ENCODE measurements at regions not wholly inside any gene's neighbourhood (a gene's known extent, or its start where the extent isn't known, plus 50 kb on each side); places are given as distances from the start of the nearest gene placed in this dataset.

- ChIA-PET CTCF (no interaction called here), POLR2A (ENCODE audit: unreplicated experiment) (no interaction called here)
- H3K9me3 ChIP-seq (ENCODE audit: insufficient read depth, low read depth) = no peaks in the 10 kb centered on the region
Observed at GRCh38 chr10:44056967-44057805, 327.7 kb downstream of the CXCL12 start.

GRCh38 chr10:44056206-44056605, 328.7 kb downstream of the CXCL12 start:
- TF ChIP-seq CTCF (conservative IDR thresholded peaks at IDR 0.05) (no peak), EZH2 (IDR thresholded peaks at IDR 0.05; ENCODE audit: low read depth) (no peak)
- Histone ChIP-seq H3K36me3 (ENCODE audit: low read depth) (no peaks in the 10 kb centered on the region), H3K27me3 (ENCODE audit: insufficient read depth, low read depth) (peaks cover 35% of the 10 kb centered on the region), H3K79me2 (ENCODE audit: low read depth) (no peaks in the 10 kb centered on the region), H3K4me1 (replicated peaks; ENCODE audit: insufficient read depth) (no peaks in the 10 kb centered on the region), H3K27ac (no peak overlapping the region), H3K4me2 (no peak overlapping the region), H4K20me1 (ENCODE audit: insufficient read depth) (no peaks in the 10 kb centered on the region), H3K9me2 (ENCODE audit: insufficient read depth) (no peaks in the 10 kb centered on the region), H3K4me3 (no peak overlapping the region), H3F3A (ENCODE audit: insufficient read depth, low read depth) (no peaks in the 10 kb centered on the region), H3K9me3 (ENCODE audit: insufficient read depth, low read depth) (no peaks in the 10 kb centered on the region), H2AFZ (no peak overlapping the region)
- intact Hi-C loops (cut with micrococcal nuclease; ENCODE audit: unreplicated experiment) = no loop called here
- POLR2A ChIA-PET (ENCODE audit: unreplicated experiment) = no interaction called here
- DNase-seq = no peak
- CTCF ChIA-PET = no interaction called here
- no TSS peak for BruUV-seq (replicated peaks)

More at GRCh38 chr10:44056967-44057805, 327.7 kb downstream of the CXCL12 start:
- no peaks in the 10 kb centered on the region for H3K4me1 ChIP-seq (replicated peaks; ENCODE audit: insufficient read depth)
- H3K4me2 ChIP-seq = no peak overlapping the region
- no peak for DNase-seq
- H4K20me1 ChIP-seq (ENCODE audit: insufficient read depth) = no peaks in the 10 kb centered on the region
- H3K79me2 ChIP-seq (ENCODE audit: low read depth) = no peaks in the 10 kb centered on the region
- TF ChIP-seq CTCF (conservative IDR thresholded peaks at IDR 0.05) (no peak), EZH2 (IDR thresholded peaks at IDR 0.05; ENCODE audit: low read depth) (no peak)
- no TSS peak for BruUV-seq (replicated peaks)
- H3K27me3 ChIP-seq (ENCODE audit: insufficient read depth, low read depth) = peaks cover 35% of the 10 kb centered on the region
- H3K9me2 ChIP-seq (ENCODE audit: insufficient read depth) = no peaks in the 10 kb centered on the region
- no peak overlapping the region for H3K27ac ChIP-seq
- intact Hi-C loops (cut with micrococcal nuclease; ENCODE audit: unreplicated experiment) = no loop called here
- no peak overlapping the region for H2AFZ ChIP-seq
- H3K36me3 ChIP-seq (ENCODE audit: low read depth) = no peaks in the 10 kb centered on the region
- H3K4me3 ChIP-seq = no peak overlapping the region
- no peaks in the 10 kb centered on the region for H3F3A ChIP-seq (ENCODE audit: insufficient read depth, low read depth)

GRCh38 chr10:44054046-44054445, 330.9 kb downstream of the CXCL12 start:
- TF ChIP-seq EZH2 (IDR thresholded peaks at IDR 0.05; ENCODE audit: low read depth) = no peak
- no peak for TF ChIP-seq CTCF (conservative IDR thresholded peaks at IDR 0.05)
- H3K27me3 ChIP-seq (ENCODE audit: insufficient read depth, low read depth) = peaks cover 41% of the 10 kb centered on the region
- no TSS peak for BruUV-seq (replicated peaks)
- no peak for DNase-seq
- no peak overlapping the region for H2AFZ ChIP-seq
- no peaks in the 10 kb centered on the region for H3K36me3 ChIP-seq (ENCODE audit: low read depth)
- no peaks in the 10 kb centered on the region for H3K9me2 ChIP-seq (ENCODE audit: insufficient read depth)
- H3K4me3 ChIP-seq = no peak overlapping the region
- no peaks in the 10 kb centered on the region for H3K9me3 ChIP-seq (ENCODE audit: insufficient read depth, low read depth)
- H3K4me2 ChIP-seq = no peak overlapping the region
- no peaks in the 10 kb centered on the region for H4K20me1 ChIP-seq (ENCODE audit: insufficient read depth)
- H3K79me2 ChIP-seq (ENCODE audit: low read depth) = no peaks in the 10 kb centered on the region
- ChIA-PET CTCF (no interaction called here), POLR2A (ENCODE audit: unreplicated experiment) (no interaction called here)
- intact Hi-C loops (cut with micrococcal nuclease; ENCODE audit: unreplicated experiment) = no loop called here
- no peak overlapping the region for H3K27ac ChIP-seq
- no peaks in the 10 kb centered on the region for H3K4me1 ChIP-seq (replicated peaks; ENCODE audit: insufficient read depth)
- no peaks in the 10 kb centered on the region for H3F3A ChIP-seq (ENCODE audit: insufficient read depth, low read depth)

Data from PC-9 (cell line).